Colonic mucosa (tissue), 4 donors: ENCODE measurements at regions not wholly inside any gene's neighbourhood (a gene's known extent, or its start where the extent isn't known, plus 50 kb on each side); places are given as distances from the start of the nearest gene placed in this dataset.

Source experiments
- DNase-seq: peaks from one replicate; pipeline ENCODE4 v3.0.0-alpha.2; 2020
- H3K27ac ChIP-seq: fragments of 200-600 bp; one replicate; pipeline ENCODE4 v1.8.0; 2021
- H3K27me3 ChIP-seq: fragments of 200-600 bp; one replicate; pipeline ENCODE4 v1.8.0; 2021
- H3K36me3 ChIP-seq: fragments of 200-600 bp; one replicate; pipeline ENCODE4 v1.8.0; 2021
- H3K4me1 ChIP-seq: fragments of 200-600 bp; one replicate; pipeline ENCODE4 v1.8.0; 2021; ENCODE audit warnings: mild to moderate bottlenecking
- H3K4me3 ChIP-seq: fragments of 200-600 bp; one replicate; pipeline ENCODE4 v1.8.0; 2021
- H3K9ac ChIP-seq, 2 donors: one replicate each; pipeline ENCODE4 v1.7.0; 2013; ENCODE audit warnings: control low read depth in 2 of 2, low read depth in 2 of 2, low read length in 2 of 2
- H3K9me3 ChIP-seq: fragments of 200-600 bp; one replicate; pipeline ENCODE4 v1.8.0; 2021
- intact Hi-C: fragments of 100-400 bp; cut with DNase I; formaldehyde crosslinking; loops from one replicate; pipeline ENCODE4 v1.14.1; 2022
- TF ChIP-seq, protein P1 (sequence below): fragments of 200-600 bp; IDR thresholded peaks from one replicate; pipeline ENCODE4 v1.8.0; 2022; ENCODE audit warnings: antibody characterized with exemption, mild to moderate bottlenecking
- donor health status: healthy.
- donor health status: DM: no; HTN: no; CAD: no.
- donor health status: DM: no; HTN: no; CAD: no.

DNA sequence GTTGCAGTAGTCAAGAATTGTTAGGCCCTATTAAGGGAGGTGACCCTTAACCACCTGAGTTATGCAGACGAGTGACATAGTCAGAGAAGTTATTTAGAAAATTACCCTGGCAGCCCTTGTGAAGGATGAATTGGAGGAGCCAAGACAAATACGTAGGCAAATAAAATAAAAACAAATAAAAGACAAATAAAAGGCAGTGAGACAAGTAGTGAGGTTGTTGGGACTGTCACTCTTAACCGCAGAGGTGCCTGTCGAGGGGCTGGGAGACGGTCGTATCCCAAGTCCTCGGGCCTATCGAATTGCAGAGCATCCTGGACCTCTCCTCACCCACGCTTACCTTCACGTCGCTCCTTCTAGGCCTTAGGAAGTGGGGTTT is 58.0 kb upstream of the ZC4H2 start:
- peak overlapping the region; percentile 85 for H3K27ac ChIP-seq
- TF ChIP-seq, protein P1, sequence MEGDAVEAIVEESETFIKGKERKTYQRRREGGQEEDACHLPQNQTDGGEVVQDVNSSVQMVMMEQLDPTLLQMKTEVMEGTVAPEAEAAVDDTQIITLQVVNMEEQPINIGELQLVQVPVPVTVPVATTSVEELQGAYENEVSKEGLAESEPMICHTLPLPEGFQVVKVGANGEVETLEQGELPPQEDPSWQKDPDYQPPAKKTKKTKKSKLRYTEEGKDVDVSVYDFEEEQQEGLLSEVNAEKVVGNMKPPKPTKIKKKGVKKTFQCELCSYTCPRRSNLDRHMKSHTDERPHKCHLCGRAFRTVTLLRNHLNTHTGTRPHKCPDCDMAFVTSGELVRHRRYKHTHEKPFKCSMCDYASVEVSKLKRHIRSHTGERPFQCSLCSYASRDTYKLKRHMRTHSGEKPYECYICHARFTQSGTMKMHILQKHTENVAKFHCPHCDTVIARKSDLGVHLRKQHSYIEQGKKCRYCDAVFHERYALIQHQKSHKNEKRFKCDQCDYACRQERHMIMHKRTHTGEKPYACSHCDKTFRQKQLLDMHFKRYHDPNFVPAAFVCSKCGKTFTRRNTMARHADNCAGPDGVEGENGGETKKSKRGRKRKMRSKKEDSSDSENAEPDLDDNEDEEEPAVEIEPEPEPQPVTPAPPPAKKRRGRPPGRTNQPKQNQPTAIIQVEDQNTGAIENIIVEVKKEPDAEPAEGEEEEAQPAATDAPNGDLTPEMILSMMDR = no peak
- H3K4me1 ChIP-seq = no peaks in the 10 kb centered on the region
- peak overlapping the region; percentile 56 for H3K4me3 ChIP-seq
- no peaks in the 10 kb centered on the region for H3K9me3 ChIP-seq
- H3K27me3 ChIP-seq = no peaks in the 10 kb centered on the region
- DNase-seq = no peak
- peak overlapping the region in 1 of 2 donors; percentile 79 for H3K9ac ChIP-seq
- H3K36me3 ChIP-seq = no peaks in the 10 kb centered on the region
- intact Hi-C loops = no loop called here
